IMR-90 (cell line): ENCODE measurements at regions not wholly inside any gene's neighbourhood (a gene's known extent, or its start where the extent isn't known, plus 50 kb on each side); places are given as distances from the start of the nearest gene placed in this dataset.
"Not testable (repeated sequence)": the region's sequence is repeated elsewhere in the genome, so short reads cannot be mapped to it uniquely, and the experiment has no call there.

ENCODE experiments used
- ATAC-seq: fragments of 200-7000 bp; cut with Tn5 transposase; 2 replicates; pipeline ENCODE4 v1.9.1; 2020; ENCODE audit warnings: low read depth, mild to moderate bottlenecking, moderate library complexity
- BruUV-seq: library from RNA; stranded (reverse); fragments of 400-500 nt; replicated peaks from 2 replicates; lab custom pipeline; 2021; lab: Mats Ljungman, UMichigan
- CTCF ChIA-PET: fragments of 300-600 bp; formaldehyde crosslinking; extraction: SDS; loops from one replicate; lab custom pipeline; 2021; ENCODE audit warnings: antibody characterized with exemption; lab: Yijun Ruan, JAX
- POLR2A ChIA-PET: fragments of 300-600 bp; sonication (Branson Sonifier 250); formaldehyde crosslinking; loops from one replicate; lab custom pipeline; 2022; ENCODE audit warnings: antibody characterized with exemption; ENCODE audit not compliant: unreplicated experiment; lab: Charles Lee
- DNase-seq: peaks from one replicate; pipeline ENCODE4 v3.0.0; 2013
- H2AFZ ChIP-seq: replicated peaks from 2 replicates; pipeline ENCODE3; 2013; ENCODE audit warnings: low read length, mild to moderate bottlenecking; ENCODE audit not compliant: poor library complexity
- H2AK5ac ChIP-seq: 2 replicates; pipeline ENCODE4 v1.6.1; 2013; ENCODE audit warnings: low read depth, low read length, inconsistent platforms
- H2AK9ac ChIP-seq: replicated peaks from 2 replicates; pipeline ENCODE3; 2013; ENCODE audit warnings: mild to moderate bottlenecking, low read depth, low read length, moderate library complexity; ENCODE audit not compliant: poor library complexity
- H2BK120ac ChIP-seq: 2 replicates; pipeline ENCODE4 v1.6.1; 2013; ENCODE audit warnings: low read depth, low read length, inconsistent platforms
- H2BK15ac ChIP-seq: 3 replicates; pipeline ENCODE4 v1.6.1; 2013; ENCODE audit warnings: low read depth, low read length, inconsistent platforms
- H2BK20ac ChIP-seq: 2 replicates; pipeline ENCODE4 v1.6.1; 2013; ENCODE audit warnings: low read depth, mild to moderate bottlenecking, inconsistent platforms, low read length, moderate library complexity
- H2BK5ac ChIP-seq: 2 replicates; pipeline ENCODE4 v1.6.1; 2013; ENCODE audit warnings: mild to moderate bottlenecking, low read depth, low read length, inconsistent platforms; ENCODE audit not compliant: poor library complexity, severe bottlenecking
- H3K14ac ChIP-seq: replicated peaks from 2 replicates; pipeline ENCODE4 v1.6.1; 2013; ENCODE audit warnings: low read depth, low read length, inconsistent platforms
- H3K18ac ChIP-seq: 2 replicates; pipeline ENCODE4 v1.6.1; 2013; ENCODE audit warnings: low read depth, low read length, control low read depth
- H3K23ac ChIP-seq: 2 replicates; pipeline ENCODE4 v1.6.1; 2013; ENCODE audit warnings: low read depth, low read length, inconsistent platforms
- H3K27ac ChIP-seq: 2 replicates; pipeline ENCODE4 v1.5.1; 2013; ENCODE audit warnings: mild to moderate bottlenecking, control low read depth, low read length; ENCODE audit not compliant: insufficient read depth
- H3K27me3 ChIP-seq: 2 replicates; pipeline ENCODE4 v1.6.1; 2013; ENCODE audit warnings: low read length; ENCODE audit not compliant: control insufficient read depth, insufficient read depth
- H3K36me3 ChIP-seq: 2 replicates; pipeline ENCODE4 v1.6.1; 2013; ENCODE audit warnings: low read length, mixed read lengths; ENCODE audit not compliant: control insufficient read depth, insufficient read depth
- H3K4ac ChIP-seq: 2 replicates; pipeline ENCODE4 v1.6.1; 2013; ENCODE audit warnings: low read depth, low read length, inconsistent platforms
- H3K4me1 ChIP-seq: 2 replicates; pipeline ENCODE4 v1.6.1; 2013; ENCODE audit warnings: low read length, mixed read lengths; ENCODE audit not compliant: control insufficient read depth, insufficient read depth
- H3K4me2 ChIP-seq: 2 replicates; pipeline ENCODE4 v1.6.1; 2013; ENCODE audit warnings: low read depth, mild to moderate bottlenecking, control low read depth, low read length, moderate library complexity
- H3K4me3 ChIP-seq: 2 replicates; pipeline ENCODE4 v1.5.1; 2013; ENCODE audit warnings: low read depth, mild to moderate bottlenecking, control low read depth, low read length, moderate library complexity; ENCODE audit not compliant: insufficient read depth
- H3K56ac ChIP-seq: 2 replicates; pipeline ENCODE4 v1.6.1; 2013; ENCODE audit warnings: low read length, inconsistent platforms; ENCODE audit not compliant: insufficient read depth; ENCODE audit errors: extremely low read depth
- H3K79me1 ChIP-seq, 2 experiments: 2 replicates each; pipeline ENCODE4 v1.6.1; 2013; ENCODE audit warnings: low read length in 2 of 2, inconsistent platforms in 1 of 2, low read depth in 1 of 2
- H3K9ac ChIP-seq: 2 replicates; pipeline ENCODE4 v1.6.1; 2013; ENCODE audit warnings: low read depth, low read length, control low read depth
- H3K9me1 ChIP-seq: 2 replicates; pipeline ENCODE4 v1.6.1; 2013; ENCODE audit warnings: low read length, inconsistent platforms; ENCODE audit not compliant: insufficient read depth
- H3K9me3 ChIP-seq: 2 replicates; pipeline ENCODE4 v1.6.1; 2013; ENCODE audit warnings: low read length; ENCODE audit not compliant: control insufficient read depth, insufficient read depth
- H4K20me1 ChIP-seq: 2 replicates; pipeline ENCODE4 v1.6.1; 2013; ENCODE audit warnings: low read length, inconsistent platforms; ENCODE audit not compliant: insufficient read depth
- H4K5ac ChIP-seq: 2 replicates; pipeline ENCODE4 v1.6.1; 2013; ENCODE audit warnings: mild to moderate bottlenecking, low read depth, low read length, control low read depth
- H4K8ac ChIP-seq, 2 experiments: 2 replicates each; pipeline ENCODE4 v1.6.1; 2013; ENCODE audit warnings: low read depth in 2 of 2, low read length in 2 of 2, control low read depth in 1 of 2, inconsistent platforms in 1 of 2
- H4K91ac ChIP-seq: 2 replicates; pipeline ENCODE4 v1.6.1; 2013; ENCODE audit warnings: low read depth, low read length, inconsistent platforms; ENCODE audit not compliant: insufficient read depth
- CEBPB ChIP-seq: IDR thresholded peaks from 2 replicates; pipeline ENCODE4 v1.6.1; 2012; ENCODE audit warnings: low read depth, low read length, improper control_type of control experiment
- ELK1 ChIP-seq: fragments of 150-350 bp; IDR thresholded peaks from 2 replicates; pipeline ENCODE4 v1.6.1; 2016; ENCODE audit warnings: low read depth, mild to moderate bottlenecking, low read length, moderate library complexity, borderline replicate concordance
- FOS ChIP-seq: fragments of 150-350 bp; IDR thresholded peaks from 2 replicates; pipeline ENCODE4 v1.6.1; 2016; ENCODE audit warnings: low read depth, low read length
- WGBS, 2 experiments: methylation state at CpG; one replicate each; pipeline versions ENCODE4 v1.1.5 to v1.1.7; 2013; ENCODE audit warnings: missing lambda C conversion rate in 2 of 2; ENCODE audit not compliant: insufficient read length in 1 of 2; ENCODE audit errors: extremely low coverage in 2 of 2; 5-methylcytosine and 5-hydroxymethylcytosine counted together
- dilution Hi-C: fragments of 300-500 bp; cut with HindIII; formaldehyde crosslinking; loops from one replicate; pipeline ENCODE4 v1.14.3; 2018; ENCODE audit warnings: low sequenced_read_pairs; ENCODE audit not compliant: unreplicated experiment
- in situ Hi-C: fragments of 300-500 bp; cut with MboI; formaldehyde crosslinking; loops from 3 replicates; pipeline ENCODE4 v1.14.3; 2019; ENCODE audit warnings: low sequenced_read_pairs, inconsistent platforms, mixed read lengths
- intact Hi-C: fragments of 100-400 bp; cut with micrococcal nuclease; formaldehyde crosslinking; loops from 2 replicates; pipeline ENCODE4 v1.10.0; 2022

- Histone ChIP-seq H3K9me3 (no peaks in the 10 kb centered on the region), H4K8ac (no peak overlapping the region; a peak in 1 of 4 replicates), H3K27me3 (peaks cover 1% of the 10 kb centered on the region; the same call in 1 of the 2 replicates), H4K91ac (no peak overlapping the region), H3K27ac (no peak overlapping the region), H3K18ac (peak overlapping the region; percentile 33; the same call in 1 of the 2 replicates), H2AK5ac (no peak overlapping the region), H3K56ac (no peak overlapping the region), H2BK15ac (no peak overlapping the region), H3K79me1 (no peaks in the 10 kb centered on the region), H3K9me1 (no peaks in the 10 kb centered on the region; the same call in 1 of the 2 replicates), H2AK9ac (no peak overlapping the region), H2BK120ac (peak overlapping the region; percentile 85), H3K4ac (peak overlapping the region; percentile 67; the same call in 1 of the 2 replicates), H4K20me1 (no peaks in the 10 kb centered on the region), H3K4me1 (peaks cover 11% of the 10 kb centered on the region), H3K9ac (no peak overlapping the region), H3K23ac (no peak overlapping the region), H3K14ac (no peak overlapping the region), H4K5ac (no peak overlapping the region), H3K4me3 (no peak overlapping the region), H2BK5ac (no peak overlapping the region), H3K4me2 (peak overlapping the region; percentile 67; the same call in 1 of the 2 replicates), H3K36me3 (no peaks in the 10 kb centered on the region), H2BK20ac (peak overlapping the region; percentile 91), H2AFZ (no peak overlapping the region)
- dilution Hi-C loops (no loop called here), intact Hi-C loops (loop anchor here (10.0 kb wide), 1 partner anchor 46 kb away; no protein-coding TSS in a partner anchor), in situ Hi-C loops (no loop called here)
- WGBS, 2 experiments, result no CpG with 5 or more reads among the region's 3 CpGs
- TF ChIP-seq CEBPB (peak; percentile 83), FOS (0 out of 2 replicates have a peak, but pooled peaks have one; percentile 28), ELK1 (no peak)
- no TSS peak for BruUV-seq
- ATAC-seq (peak; percentile 50), DNase-seq (peak; percentile 45)
- ChIA-PET CTCF (interaction anchor here (1.1 kb wide), 1 partner anchor 23 kb away, joined by 3 read pairs; no protein-coding TSS in a partner anchor), POLR2A (no interaction called here)
Measured at GRCh38 chr18:60018618-60019462, 119.0 kb downstream of the PMAIP1 start.

GRCh38 chr18:60018134-60018533 is 118.3 kb downstream of the PMAIP1 start:
- H4K20me1 ChIP-seq, DNase-seq, H3K9ac ChIP-seq, H2AFZ ChIP-seq, H3K4me3 ChIP-seq, H3K79me1 ChIP-seq, H3K9me1 ChIP-seq, H3K36me3 ChIP-seq, H3K56ac ChIP-seq, H3K23ac ChIP-seq, H3K9me3 ChIP-seq, CTCF ChIA-PET, H2AK5ac ChIP-seq, H4K91ac ChIP-seq, H3K27me3 ChIP-seq, H3K18ac ChIP-seq, POLR2A ChIA-PET, BruUV-seq, H4K8ac ChIP-seq, H3K4me2 ChIP-seq, H3K27ac ChIP-seq, H3K14ac ChIP-seq, H4K5ac ChIP-seq, dilution Hi-C loops, H2BK5ac ChIP-seq, ATAC-seq, in situ Hi-C loops, H2AK9ac ChIP-seq: not testable (repeated sequence)
- H2BK120ac ChIP-seq, result 0 out of 2 replicates have a peak overlapping the region, but pooled peaks have one; percentile 48
- intact Hi-C loops, result loop anchor here (10.0 kb wide), 1 partner anchor 47 kb away; no protein-coding TSS in a partner anchor
- H2BK15ac ChIP-seq, result peak overlapping the region; percentile 7; the same call in 1 of the 3 replicates
- H3K4me1 ChIP-seq, result peaks cover 11% of the 10 kb centered on the region
- peak overlapping the region; percentile 91; the same call in 1 of the 2 replicates for H2BK20ac ChIP-seq
- WGBS, 2 experiments, result no CpG with 5 or more reads among the region's 3 CpGs
- peak overlapping the region; percentile 65; the same call in 1 of the 2 replicates for H3K4ac ChIP-seq
